DMS153 (cell line): ENCODE measurements at regions not wholly inside any gene's neighbourhood (a gene's known extent, or its start where the extent isn't known, plus 50 kb on each side); places are given as distances from the start of the nearest gene placed in this dataset.
"Not testable (repeated sequence)": the region's sequence is repeated elsewhere in the genome, so short reads cannot be mapped to it uniquely, and the experiment has no call there.

Experiments
- DNase-seq: peaks from one replicate; lab custom pipeline; 2025; lab: John Stamatoyannopoulos, UW

- DNase-seq: no peak
Measured at GRCh38 chr9:107839371-107839770, 349.8 kb upstream of the KLF4 start.

DNA sequence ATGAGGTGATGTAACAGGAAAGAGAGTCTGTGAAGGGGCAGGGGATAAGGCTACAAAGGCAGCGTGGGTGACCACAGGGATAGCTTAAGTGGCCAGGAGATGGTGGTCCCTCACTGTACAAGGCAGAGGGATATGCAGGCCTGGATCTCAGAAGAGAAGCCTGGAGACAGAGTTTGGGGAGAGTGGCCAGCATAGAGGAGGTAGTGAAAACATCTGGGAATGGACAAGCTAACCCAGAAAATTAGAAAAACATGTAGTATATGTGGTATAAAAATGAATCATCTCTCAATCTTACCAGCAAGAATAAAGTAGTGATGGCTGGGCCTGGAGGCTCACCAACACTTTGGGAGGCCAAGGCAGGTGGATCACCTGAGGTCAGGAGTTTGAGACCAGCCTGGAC is 349.2 kb upstream of the KLF4 start:
- DNase-seq: no peak

GRCh38 chr9:107836300-107836699 is 346.7 kb upstream of the KLF4 start:
- DNase-seq: no peak

DNA sequence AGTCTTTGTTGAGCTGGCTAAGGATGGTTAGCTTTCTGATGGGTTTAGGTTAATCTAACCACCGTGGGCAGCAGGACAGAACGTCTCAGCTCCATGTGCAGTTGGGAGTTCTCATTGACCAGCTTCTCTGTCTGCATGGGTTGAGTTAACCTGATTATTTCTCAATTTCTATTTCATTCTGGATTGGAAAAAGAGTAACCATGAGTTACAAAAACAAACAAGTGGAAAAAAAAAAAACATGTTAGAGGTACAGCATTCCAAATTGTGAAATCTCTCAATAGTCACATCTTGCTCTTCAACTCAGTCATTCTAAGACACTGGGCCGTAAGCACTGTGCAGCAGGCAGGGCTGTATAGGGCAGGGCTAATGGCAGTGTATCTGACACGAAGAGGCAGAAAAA is 343.7 kb upstream of the KLF4 start:
- DNase-seq: no peak

- DNase-seq: no peak
Measured at GRCh38 chr9:107832871-107833270, 343.3 kb upstream of the KLF4 start.

GRCh38 chr9:107830479-107830878 is 340.9 kb upstream of the KLF4 start:
- no peak for DNase-seq

DNA sequence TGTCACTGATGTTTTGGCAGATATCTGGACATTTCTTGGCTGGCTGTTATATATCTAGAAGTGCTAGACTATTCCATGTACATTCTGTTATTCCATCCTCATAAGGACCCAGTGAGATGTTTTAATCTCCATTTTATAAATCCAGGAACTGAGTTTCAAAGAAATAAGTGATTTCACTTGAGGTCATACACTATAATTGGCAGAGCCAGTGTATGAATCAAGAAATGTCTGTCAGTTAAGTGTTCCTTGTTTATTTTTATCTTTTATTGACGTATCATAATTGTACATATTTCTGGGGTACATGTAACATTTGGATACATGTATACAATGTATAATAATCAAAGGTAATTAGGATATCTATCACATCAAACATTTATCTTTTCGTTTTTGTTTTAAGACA is 338.3 kb upstream of the KLF4 start:
- DNase-seq: no peak

DNA sequence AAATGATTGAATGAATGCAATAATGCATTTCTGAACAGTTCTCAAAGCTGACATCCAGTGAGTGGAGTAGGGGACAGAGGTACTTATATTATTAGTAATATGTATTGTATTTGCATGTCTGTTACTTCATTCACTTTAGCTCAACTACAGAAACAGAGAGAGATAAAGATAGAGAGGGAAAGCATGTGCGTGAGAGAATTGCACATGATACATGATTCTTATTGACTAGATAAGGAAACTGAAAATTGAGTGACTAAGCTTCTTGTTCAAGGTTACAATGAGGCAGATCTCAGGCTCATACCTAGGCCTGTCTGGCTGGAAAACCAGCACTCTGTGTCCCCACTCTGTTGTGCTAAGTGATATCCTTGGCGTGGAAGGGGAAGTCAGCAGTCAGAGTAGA is 337.7 kb upstream of the KLF4 start:
- no peak for DNase-seq

- DNase-seq: not testable (repeated sequence)
Measured at GRCh38 chr9:107826688-107826983, 337.1 kb upstream of the KLF4 start.

DNA sequence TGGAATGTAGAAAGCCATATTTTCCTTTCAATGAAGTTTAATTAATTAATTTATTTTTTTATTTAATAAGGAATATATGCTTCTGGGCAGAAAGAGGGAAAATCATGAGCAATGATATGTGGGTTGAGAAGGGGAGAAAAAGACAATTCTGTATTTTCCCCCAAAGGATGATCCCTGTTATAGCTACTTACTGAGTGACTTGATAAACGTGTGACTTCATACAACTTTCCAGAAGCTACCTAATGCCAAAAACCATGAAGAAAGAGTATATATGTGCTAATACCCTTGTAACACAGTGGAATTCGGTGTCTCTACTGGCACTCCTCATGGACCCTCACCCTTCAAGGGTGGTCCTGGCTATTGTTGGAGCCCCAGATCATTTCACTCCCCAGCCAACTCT is 335.0 kb upstream of the KLF4 start:
- no peak for DNase-seq

- peak; percentile 95 for DNase-seq
Measured at GRCh38 chr9:107819772-107820565, 330.4 kb upstream of the KLF4 start.

- DNase-seq: not testable (repeated sequence)
Measured at GRCh38 chr9:107818503-107818829, 328.9 kb upstream of the KLF4 start.

DNA sequence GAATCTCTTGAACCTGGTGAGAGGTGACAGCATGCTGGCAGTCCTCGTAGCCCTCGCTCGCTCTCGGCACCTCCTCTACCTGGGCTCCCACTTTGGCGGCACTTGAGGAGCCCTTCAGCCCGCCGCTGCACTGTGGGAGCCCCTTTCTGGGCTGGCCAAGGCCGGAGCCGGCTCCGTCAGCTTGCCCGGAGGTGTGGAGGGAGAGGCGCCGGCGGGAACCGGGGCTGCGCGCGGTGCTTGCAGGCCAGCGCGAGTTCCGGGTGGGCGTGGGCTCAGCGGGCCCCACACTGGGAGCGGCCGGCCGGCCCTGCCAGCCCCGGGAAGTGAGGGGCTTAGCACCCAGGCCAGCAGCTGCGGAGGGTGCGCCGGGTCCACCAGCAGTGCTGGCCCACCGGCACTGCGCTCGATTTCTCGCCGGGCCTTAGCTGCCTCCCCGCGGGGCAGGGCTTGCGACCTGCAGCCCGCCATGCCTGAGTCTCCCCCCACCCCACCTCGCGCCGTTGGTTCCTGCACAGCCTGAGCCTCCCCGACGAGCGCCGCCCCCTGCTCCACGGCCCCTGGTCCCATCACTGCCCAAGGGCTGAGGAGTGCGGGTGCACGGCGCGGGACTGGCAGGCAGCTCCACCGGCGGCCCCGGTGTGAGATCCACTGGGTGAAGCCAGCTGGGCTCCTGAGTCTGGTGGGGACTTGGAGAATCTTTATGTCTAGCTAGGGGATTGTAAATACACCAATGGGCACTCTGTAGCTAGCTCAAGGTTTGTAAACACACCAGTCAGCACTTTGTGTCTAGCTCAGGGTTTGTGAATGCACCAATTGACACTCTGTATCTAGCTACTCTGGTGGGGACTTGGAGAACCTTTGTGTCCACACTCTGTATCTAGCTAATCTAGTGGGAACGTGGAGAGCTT is 328.3 kb upstream of the KLF4 start:
- not testable (repeated sequence) for DNase-seq

DNA sequence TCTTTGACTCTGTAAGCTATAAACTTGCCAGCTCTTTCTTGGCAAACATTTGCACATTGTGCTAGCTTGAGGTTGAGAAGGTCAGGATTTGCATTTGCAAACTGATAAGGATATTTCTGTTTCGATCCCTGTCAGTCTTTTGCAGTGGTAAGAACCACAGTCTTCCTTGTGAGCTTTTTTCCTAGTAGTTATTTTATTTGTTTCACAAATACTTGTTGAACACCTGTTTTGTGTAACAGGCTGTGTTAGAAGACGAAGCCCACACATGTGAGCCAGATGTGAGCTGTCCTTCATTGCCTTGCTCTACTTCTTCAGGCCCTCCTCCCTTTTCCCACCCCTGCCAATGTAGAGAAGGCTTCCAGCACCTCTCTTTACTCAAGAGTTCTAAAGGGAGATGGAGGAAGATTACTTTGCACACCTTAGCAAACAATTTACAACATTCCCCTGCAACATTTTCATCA is 327.0 kb upstream of the KLF4 start:
- no peak for DNase-seq

DNA sequence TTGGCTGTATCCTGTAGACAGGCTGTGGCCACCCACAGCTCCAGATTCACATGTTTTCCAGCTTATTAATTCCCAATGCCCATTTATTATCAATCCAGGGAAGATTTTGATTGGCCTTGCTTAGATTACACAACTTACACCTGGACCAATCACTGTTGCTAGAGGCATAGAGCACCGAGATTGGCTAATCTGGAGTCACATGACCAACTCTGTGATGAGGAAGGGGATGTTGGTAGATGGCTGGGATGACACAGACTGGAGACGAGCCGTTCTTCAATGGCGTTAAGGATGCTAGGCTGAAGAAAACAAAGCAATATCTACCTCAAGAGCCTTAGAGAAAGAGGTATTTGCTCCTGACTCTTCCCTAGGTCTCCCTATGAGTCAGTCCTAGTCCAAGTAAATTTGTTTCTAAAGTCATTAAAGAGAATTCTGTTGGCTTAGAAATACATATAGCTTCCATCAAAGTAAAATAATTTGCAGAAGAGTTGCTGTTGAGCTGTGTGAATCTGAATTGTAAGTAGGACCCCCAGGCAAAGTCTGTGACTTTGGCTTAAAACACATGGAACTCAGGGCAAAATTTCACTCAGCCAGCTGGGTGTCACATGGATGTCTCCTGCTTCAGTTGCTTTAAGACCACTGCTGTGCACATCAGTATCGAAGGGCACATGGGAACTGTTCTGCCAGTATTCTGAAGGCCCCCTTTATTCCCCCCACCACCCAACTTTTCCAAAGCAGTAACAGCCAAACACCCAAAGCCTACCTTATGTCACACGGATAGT is 326.4 kb upstream of the KLF4 start:
- DNase-seq: no peak

GRCh38 chr9:107813287-107813686 is 323.7 kb upstream of the KLF4 start:
- no peak for DNase-seq

- no peak for DNase-seq
Measured at GRCh38 chr9:107810461-107810961, 320.9 kb upstream of the KLF4 start.

GRCh38 chr9:107809871-107810460 is 320.4 kb upstream of the KLF4 start:
- no peak for DNase-seq

GRCh38 chr9:107807183-107807582 is 317.6 kb upstream of the KLF4 start:
- no peak for DNase-seq

- DNase-seq: no peak
Measured at GRCh38 chr9:107805201-107805600, 315.6 kb upstream of the KLF4 start.

GRCh38 chr9:107794259-107794658 is 304.7 kb upstream of the KLF4 start:
- no peak for DNase-seq

DNA sequence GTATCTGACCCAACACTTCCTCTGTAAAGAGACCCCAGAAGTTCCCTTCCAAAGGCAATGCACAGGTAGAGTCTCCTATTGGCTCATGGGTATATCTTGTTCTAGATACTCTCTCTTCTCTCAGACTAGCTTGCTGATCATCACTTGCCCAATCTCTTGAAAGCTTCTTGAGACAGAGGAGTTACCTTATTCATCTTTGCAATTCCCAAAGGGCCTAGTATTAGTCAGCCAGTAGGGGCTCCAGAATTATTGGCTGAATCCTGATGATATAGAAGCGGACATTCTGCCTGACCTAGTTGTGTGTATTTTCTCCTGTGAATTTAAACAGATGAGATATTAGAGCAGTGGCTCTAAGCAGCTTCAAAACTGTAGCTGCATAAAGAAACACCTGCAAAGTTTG is 304.0 kb upstream of the KLF4 start:
- DNase-seq: no peak
